ENCODE measurements at regions not wholly inside any gene's neighbourhood (a gene's known extent, or its start where the extent isn't known, plus 50 kb on each side); places are given as distances from the start of the nearest gene placed in this dataset.

GRCh38 chr5:29902859-29903258 lies 1290.6 kb upstream of the CDH6 start:
- in situ Hi-C loops (cut with HindIII; ENCODE audit: low sequenced_read_pairs) = no loop called here

GRCh38 chr5:29899583-29899982 lies 1293.9 kb upstream of the CDH6 start:
- in situ Hi-C loops (cut with HindIII; ENCODE audit: low sequenced_read_pairs) = no loop called here

GRCh38 chr5:29897916-29898315 lies 1295.6 kb upstream of the CDH6 start:
- in situ Hi-C loops (cut with HindIII; ENCODE audit: low sequenced_read_pairs) = no loop called here

- in situ Hi-C loops (cut with HindIII; ENCODE audit: low sequenced_read_pairs) = no loop called here
Measured at GRCh38 chr5:29896646-29897045, 1296.8 kb upstream of the CDH6 start.

GRCh38 chr5:29894668-29895067 lies 1298.8 kb upstream of the CDH6 start:
- in situ Hi-C loops (cut with HindIII; ENCODE audit: low sequenced_read_pairs) = no loop called here

GRCh38 chr5:29889051-29889450 lies 1304.4 kb upstream of the CDH6 start:
- in situ Hi-C loops (cut with HindIII; ENCODE audit: low sequenced_read_pairs) = no loop called here

GRCh38 chr5:29885595-29885994 lies 1307.9 kb upstream of the CDH6 start:
- in situ Hi-C loops (cut with HindIII; ENCODE audit: low sequenced_read_pairs) = no loop called here

- in situ Hi-C loops (cut with HindIII; ENCODE audit: low sequenced_read_pairs) = no loop called here
Measured at GRCh38 chr5:29882036-29882435, 1311.5 kb upstream of the CDH6 start.

GRCh38 chr5:29879401-29879800 lies 1314.1 kb upstream of the CDH6 start:
- in situ Hi-C loops (cut with HindIII; ENCODE audit: low sequenced_read_pairs) = no loop called here

GRCh38 chr5:29878599-29878998 lies 1314.9 kb upstream of the CDH6 start:
- in situ Hi-C loops (cut with HindIII; ENCODE audit: low sequenced_read_pairs) = no loop called here

- in situ Hi-C loops (cut with HindIII; ENCODE audit: low sequenced_read_pairs) = no loop called here
Measured at GRCh38 chr5:29867155-29867554, 1326.3 kb upstream of the CDH6 start.

- in situ Hi-C loops (cut with HindIII; ENCODE audit: low sequenced_read_pairs) = no loop called here
Measured at GRCh38 chr5:29853711-29854220, 1339.7 kb upstream of the CDH6 start.

- in situ Hi-C loops (cut with HindIII; ENCODE audit: low sequenced_read_pairs) = no loop called here
Measured at GRCh38 chr5:29852329-29852728, 1341.2 kb upstream of the CDH6 start.

- in situ Hi-C loops (cut with HindIII; ENCODE audit: low sequenced_read_pairs) = no loop called here
Measured at GRCh38 chr5:29845206-29845605, 1348.3 kb upstream of the CDH6 start.

- in situ Hi-C loops (cut with HindIII; ENCODE audit: low sequenced_read_pairs) = no loop called here
Measured at GRCh38 chr5:29833394-29833793, 1360.1 kb upstream of the CDH6 start.

GRCh38 chr5:29822521-29822920 lies 1371.0 kb upstream of the CDH6 start:
- in situ Hi-C loops (cut with HindIII; ENCODE audit: low sequenced_read_pairs) = no loop called here

GRCh38 chr5:29811914-29812679 lies 1381.4 kb upstream of the CDH6 start:
- in situ Hi-C loops (cut with HindIII; ENCODE audit: low sequenced_read_pairs) = no loop called here

- in situ Hi-C loops (cut with HindIII; ENCODE audit: low sequenced_read_pairs) = no loop called here
Measured at GRCh38 chr5:29805804-29806203, 1387.7 kb upstream of the CDH6 start.

- in situ Hi-C loops (cut with HindIII; ENCODE audit: low sequenced_read_pairs) = no loop called here
Measured at GRCh38 chr5:29800752-29801151, 1392.7 kb upstream of the CDH6 start.

GRCh38 chr5:29796013-29796412 lies 1397.5 kb upstream of the CDH6 start:
- in situ Hi-C loops (cut with HindIII; ENCODE audit: low sequenced_read_pairs) = no loop called here

- in situ Hi-C loops (cut with HindIII; ENCODE audit: low sequenced_read_pairs) = no loop called here
Measured at GRCh38 chr5:29795096-29795652, 1398.3 kb upstream of the CDH6 start.

- in situ Hi-C loops (cut with HindIII; ENCODE audit: low sequenced_read_pairs) = no loop called here
Measured at GRCh38 chr5:29794141-29794787, 1399.2 kb upstream of the CDH6 start.
